Endothelial cell of umbilical vein (primary cell): ENCODE measurements at regions not wholly inside any gene's neighbourhood (a gene's known extent, or its start where the extent isn't known, plus 50 kb on each side); places are given as distances from the start of the nearest gene placed in this dataset.

Source experiments
- BruUV-seq: library from RNA; stranded (reverse); fragments of 400-500 nt; replicated peaks from 2 replicates; lab custom pipeline; 2021; lab: Mats Ljungman, UMichigan
- CTCF ChIA-PET: fragments of 300-600, 350-600 bp; sonication (Branson Sonifier 250); formaldehyde crosslinking; loops from one replicate; lab custom pipeline; 2021; ENCODE audit warnings: antibody characterized with exemption, inconsistent platforms; lab: Charles Lee
- POLR2A ChIA-PET: fragments of 300-600, 350-600 bp; sonication (Branson Sonifier 250); formaldehyde crosslinking; loops from one replicate; lab custom pipeline; 2021; ENCODE audit warnings: antibody characterized with exemption, inconsistent platforms; lab: Charles Lee
- DNase-seq: peaks from one replicate; pipeline ENCODE4 v3.0.0-alpha.2; 2011; ENCODE audit warnings: low read depth, low spot score
- FAIRE-seq: peaks from 2 replicates; lab custom pipeline; 2011; peaks lifted over from hg19 to GRCh38; lab: Jason Lieb, UNC
- H2AFZ ChIP-seq: 2 replicates; pipeline ENCODE4 v1.6.0; 2012; ENCODE audit warnings: low read depth, low read length, control low read depth, inconsistent platforms
- H3K27ac ChIP-seq: 2 replicates; pipeline ENCODE4 v1.5.1; 2011; ENCODE audit warnings: low read depth, mild to moderate bottlenecking, control low read depth, low read length, moderate library complexity; ENCODE audit not compliant: insufficient read depth
- H3K27me3 ChIP-seq, 2 experiments: 2 replicates each; pipeline versions ENCODE4 v1.6.0 to v1.6.1; 2011; ENCODE audit warnings: low read length in 2 of 2, mixed read lengths in 1 of 2; ENCODE audit not compliant: control insufficient read depth in 2 of 2, insufficient read depth in 2 of 2
- H3K36me3 ChIP-seq, 2 experiments: 2 replicates in 1 of 2; 3 replicates in 1 of 2; pipeline ENCODE4 v1.5.1; 2011; ENCODE audit warnings: low read length in 2 of 2, mild to moderate bottlenecking in 1 of 2, moderate library complexity in 1 of 2; ENCODE audit not compliant: control insufficient read depth in 2 of 2, insufficient read depth in 2 of 2; ENCODE audit errors: extremely low read depth in 1 of 2
- H3K4me1 ChIP-seq: 3 replicates; pipeline ENCODE4 v1.5.1; 2011; ENCODE audit warnings: mild to moderate bottlenecking, low read length; ENCODE audit not compliant: control insufficient read depth, insufficient read depth; ENCODE audit errors: extremely low read depth
- H3K4me2 ChIP-seq: 2 replicates; pipeline ENCODE4 v1.6.1; 2011; ENCODE audit warnings: low read length, control low read depth, mixed read lengths; ENCODE audit not compliant: insufficient read depth
- H3K4me3 ChIP-seq, 3 experiments: fragments of 200-600 bp in 1 of 3; sonication (generic), shearing (Covaris generic) in 1 of 3; replicated peaks in 1 of 3; 2 replicates each; pipeline ENCODE4 v1.5.1; 2011 to 2016; ENCODE audit warnings: control low read depth in 3 of 3, low read length in 3 of 3, mild to moderate bottlenecking in 2 of 3, inconsistent platforms in 1 of 3, low read depth in 1 of 3, moderate library complexity in 1 of 3; ENCODE audit not compliant: insufficient read depth in 1 of 3
- H3K79me2 ChIP-seq: 2 replicates; pipeline ENCODE4 v1.6.0; 2012; ENCODE audit warnings: low read length, inconsistent platforms; ENCODE audit not compliant: control insufficient read depth, insufficient read depth
- H3K9ac ChIP-seq: replicated peaks from 2 replicates; pipeline ENCODE3; 2011; ENCODE audit warnings: low read length, control low read depth; ENCODE audit not compliant: insufficient read depth; ENCODE audit errors: extremely low read depth
- H3K9me1 ChIP-seq: replicated peaks from 3 replicates; pipeline ENCODE4 v1.6.0; 2011; ENCODE audit warnings: mild to moderate bottlenecking, low read length; ENCODE audit not compliant: control insufficient read depth, insufficient read depth; ENCODE audit errors: extremely low read depth
- H3K9me3 ChIP-seq: replicated peaks from 2 replicates; pipeline ENCODE4 v1.5.1; 2012; ENCODE audit warnings: low read length, inconsistent platforms; ENCODE audit not compliant: control insufficient read depth, insufficient read depth
- H4K20me1 ChIP-seq: replicated peaks from 2 replicates; pipeline ENCODE3; 2011; ENCODE audit warnings: mild to moderate bottlenecking, low read length; ENCODE audit not compliant: control insufficient read depth, insufficient read depth; ENCODE audit errors: extremely low read depth
- CTCF ChIP-seq, 2 donors: IDR thresholded peaks; 1 replicate in 1 of 2; 2 replicates in 1 of 2; pipeline ENCODE4 v1.5.1; 2011; ENCODE audit warnings: low read length in 2 of 2, mild to moderate bottlenecking in 2 of 2, moderate library complexity in 2 of 2, control low read depth in 1 of 2, inconsistent platforms in 1 of 2, low read depth in 1 of 2; ENCODE audit not compliant: insufficient read depth in 1 of 2; ENCODE audit errors: extremely low read depth in 1 of 2
- EZH2 ChIP-seq: IDR thresholded peaks from 2 replicates; pipeline ENCODE4 v1.6.1; 2012; ENCODE audit warnings: borderline replicate concordance, low read depth, mild to moderate bottlenecking, moderate library complexity, low read length, inconsistent platforms; ENCODE audit not compliant: severe bottlenecking
- FOS ChIP-seq: IDR thresholded peaks from 2 replicates; pipeline ENCODE4 v1.6.1; 2011; ENCODE audit warnings: mild to moderate bottlenecking, low read length, moderate library complexity, borderline replicate concordance; ENCODE audit not compliant: insufficient read depth
- GATA2 ChIP-seq: IDR thresholded peaks from 2 replicates; pipeline ENCODE4 v1.7.0; 2011; ENCODE audit warnings: low read depth, mild to moderate bottlenecking, moderate library complexity, mixed read lengths, low read length; ENCODE audit not compliant: insufficient read length, insufficient read depth
- JUN ChIP-seq: IDR thresholded peaks from 2 replicates; pipeline ENCODE4 v1.6.1; 2011; ENCODE audit warnings: borderline replicate concordance, low read depth; ENCODE audit not compliant: insufficient read length, insufficient read depth
- MYC ChIP-seq: IDR thresholded peaks from one replicate; pipeline ENCODE4 v1.6.1; 2011; ENCODE audit warnings: mild to moderate bottlenecking, low read depth, low read length
- POLR2A ChIP-seq: IDR thresholded peaks from 2 replicates; pipeline ENCODE4 v1.6.1; 2012; ENCODE audit warnings: low read depth, mild to moderate bottlenecking, control low read depth, low read length
- POLR2AphosphoS5 ChIP-seq: IDR thresholded peaks from 2 replicates; pipeline ENCODE4 v1.6.1; 2012; ENCODE audit warnings: low read depth, mild to moderate bottlenecking, control low read depth, low read length, moderate library complexity; ENCODE audit not compliant: insufficient read depth
- dilution Hi-C: fragments of 300-500 bp; cut with MboI; formaldehyde crosslinking; loops from one replicate; pipeline ENCODE4 v1.15.0; 2019; ENCODE audit warnings: low sequenced_read_pairs; ENCODE audit not compliant: extremely low pct_ligation_motif_present
- intact Hi-C: fragments of 100-400 bp; cut with micrococcal nuclease; formaldehyde crosslinking; loops from one replicate; pipeline ENCODE4 v1.10.0; 2022
- TF ChIP-seq, protein P1 (sequence below): IDR thresholded peaks from 2 replicates; pipeline ENCODE4 v1.6.1; 2011; ENCODE audit not compliant: insufficient read depth, insufficient read length

GRCh38 chr3:76367281-76367680 lies 581.9 kb upstream of the ZNF717 start:
- POLR2A ChIA-PET = no interaction called here
- no peak overlapping the region for H3K4me2 ChIP-seq
- no peak for DNase-seq

DNA sequence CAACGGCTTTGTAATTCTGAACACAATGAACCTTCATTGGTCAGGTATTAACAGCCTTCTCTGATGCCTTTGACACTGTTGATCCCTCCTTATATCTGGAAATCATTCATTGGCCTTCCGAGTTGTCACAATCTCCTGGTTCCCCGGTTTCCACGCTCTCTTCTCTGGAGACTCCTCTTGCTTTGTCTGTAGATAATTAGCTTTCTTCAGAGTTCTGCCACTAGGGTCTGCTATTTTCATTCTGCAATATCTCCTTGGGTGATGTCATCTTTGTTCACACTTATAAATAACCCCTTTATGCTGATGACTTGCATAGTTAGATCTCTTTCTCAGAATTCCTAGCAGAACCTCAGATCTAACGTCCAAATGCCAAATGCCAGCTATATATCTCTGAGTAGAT lies 583.8 kb upstream of the ZNF717 start:
- no peak overlapping the region for H3K9ac ChIP-seq
- no peaks in the 10 kb centered on the region for H3K27me3 ChIP-seq
- H3K4me3 ChIP-seq = no peak overlapping the region
- DNase-seq (no peak), FAIRE-seq (no peak)
- dilution Hi-C loops (no loop called here), intact Hi-C loops (no loop called here)
- H3K4me1 ChIP-seq = no peaks in the 10 kb centered on the region
- H2AFZ ChIP-seq = no peak overlapping the region
- no peaks in the 10 kb centered on the region for H3K9me1 ChIP-seq
- no peaks in the 10 kb centered on the region for H3K79me2 ChIP-seq
- TF ChIP-seq POLR2AphosphoS5 (no peak), MYC (no peak), FOS (no peak), CTCF (IDR thresholded peaks at IDR 0.05; ENCODE audit: extremely low read depth in 1 of 2, insufficient read depth in 1 of 2, low read depth in 1 of 2, low read length in 2 of 2) (no peak), POLR2A (no peak), EZH2 (no peak), GATA2 (no peak), JUN (no peak)
- TF ChIP-seq, protein P1, sequence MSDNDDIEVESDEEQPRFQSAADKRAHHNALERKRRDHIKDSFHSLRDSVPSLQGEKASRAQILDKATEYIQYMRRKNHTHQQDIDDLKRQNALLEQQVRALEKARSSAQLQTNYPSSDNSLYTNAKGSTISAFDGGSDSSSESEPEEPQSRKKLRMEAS = no peak
- H4K20me1 ChIP-seq = no peaks in the 10 kb centered on the region
- ChIA-PET POLR2A (no interaction called here), CTCF (no interaction called here)
- no peaks in the 10 kb centered on the region for H3K36me3 ChIP-seq
- no peak overlapping the region for H3K27ac ChIP-seq
- H3K4me2 ChIP-seq = no peak overlapping the region
- peaks cover 2% of the 10 kb centered on the region for H3K9me3 ChIP-seq
- no TSS peak for BruUV-seq

More at GRCh38 chr3:76367281-76367680, 581.9 kb upstream of the ZNF717 start:
- Histone ChIP-seq H3K4me3 (no peak overlapping the region), H3K9me3 (peaks cover 2% of the 10 kb centered on the region), H4K20me1 (no peaks in the 10 kb centered on the region), H2AFZ (no peak overlapping the region), H3K9ac (no peak overlapping the region), H3K9me1 (no peaks in the 10 kb centered on the region), H3K36me3 (no peaks in the 10 kb centered on the region), H3K27ac (no peak overlapping the region), H3K79me2 (no peaks in the 10 kb centered on the region), H3K4me1 (no peaks in the 10 kb centered on the region), H3K27me3 (no peaks in the 10 kb centered on the region)
- no peak for FAIRE-seq
- intact Hi-C loops = no loop called here
- dilution Hi-C loops = no loop called here
- CTCF ChIA-PET = no interaction called here
- TF ChIP-seq GATA2 = no peak
- no TSS peak for BruUV-seq
